Calu3 (cell line): ENCODE measurements at regions not wholly inside any gene's neighbourhood (a gene's known extent, or its start where the extent isn't known, plus 50 kb on each side); places are given as distances from the start of the nearest gene placed in this dataset.
A peak's percentile ranks its signal among the peaks of the same experiment; 100 is the strongest.
"Not testable (repeated sequence)": the region's sequence is repeated elsewhere in the genome, so short reads cannot be mapped to it uniquely, and the experiment has no call there.

Source experiments
- BruUV-seq: library from RNA; stranded (reverse); fragments of 400-500 nt; replicated peaks from 2 replicates; lab custom pipeline; 2021; lab: Mats Ljungman, UMichigan
- CTCF ChIA-PET: fragments of 300-600 bp; sonication (Branson Sonifier 250); formaldehyde crosslinking; loops from one replicate; lab custom pipeline; 2022; ENCODE audit warnings: antibody characterized with exemption; lab: Charles Lee
- DNase-seq: peaks from one replicate; pipeline ENCODE4 v3.0.0; 2022
- H3K27ac Mint-ChIP-seq: one replicate; pipeline ENCODE4 v1.8.0; 2022; ENCODE audit warnings: mixed read lengths; ENCODE audit not compliant: unreplicated experiment
- H3K27me3 Mint-ChIP-seq: one replicate; pipeline ENCODE4 v1.8.0; 2022; ENCODE audit warnings: mixed read lengths; ENCODE audit not compliant: unreplicated experiment
- H3K36me3 Mint-ChIP-seq: one replicate; pipeline ENCODE4 v1.8.0; 2022; ENCODE audit warnings: mild to moderate bottlenecking, moderate library complexity, mixed read lengths; ENCODE audit not compliant: insufficient read depth, unreplicated experiment
- H3K4me1 Mint-ChIP-seq: one replicate; pipeline ENCODE4 v1.8.0; 2022; ENCODE audit warnings: mild to moderate bottlenecking, low read depth, mixed read lengths; ENCODE audit not compliant: unreplicated experiment
- H3K4me3 Mint-ChIP-seq: one replicate; pipeline ENCODE4 v1.8.0; 2022; ENCODE audit warnings: mild to moderate bottlenecking, low read depth, moderate library complexity, mixed read lengths; ENCODE audit not compliant: unreplicated experiment
- H3K9me3 Mint-ChIP-seq: one replicate; pipeline ENCODE4 v1.8.0; 2022; ENCODE audit warnings: low read depth, mixed read lengths; ENCODE audit not compliant: unreplicated experiment
- intact Hi-C: fragments of 100-400 bp; cut with micrococcal nuclease; formaldehyde crosslinking; loops from one replicate; pipeline ENCODE4 v1.10.0; 2022; ENCODE audit not compliant: unreplicated experiment

DNA sequence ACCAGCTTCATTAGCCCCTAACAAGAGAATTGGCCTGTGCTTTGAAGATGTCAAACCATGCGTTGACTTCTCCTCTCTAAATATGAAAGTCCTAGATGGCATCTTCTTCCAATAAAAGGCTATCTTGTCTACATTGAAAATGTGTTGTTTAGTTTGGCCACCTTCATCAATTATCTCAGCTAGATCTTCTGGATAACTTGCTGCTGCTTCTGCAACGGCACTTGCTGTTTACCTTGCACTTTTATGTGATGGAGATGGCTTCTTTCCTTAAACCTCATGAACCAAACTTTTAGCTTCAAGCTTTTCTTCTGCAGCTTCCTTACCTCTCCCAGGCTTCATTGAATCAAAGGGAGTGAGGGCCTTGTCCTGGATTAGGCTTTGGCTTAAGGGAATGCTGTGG lies 58.6 kb upstream of the CSNK1E start:
- H3K4me3 Mint-ChIP-seq, H3K4me1 Mint-ChIP-seq, DNase-seq, H3K27ac Mint-ChIP-seq, intact Hi-C loops, BruUV-seq, CTCF ChIA-PET, H3K27me3 Mint-ChIP-seq: not testable (repeated sequence)
- Mint-ChIP-seq H3K36me3 (peaks cover 23% of the 10 kb centered on the region), H3K9me3 (peaks cover 11% of the 10 kb centered on the region)

GRCh38 chr22:38375005-38375404 lies 57.8 kb upstream of the CSNK1E start:
- H3K27me3 Mint-ChIP-seq, DNase-seq, BruUV-seq, H3K4me1 Mint-ChIP-seq, intact Hi-C loops, H3K27ac Mint-ChIP-seq, H3K4me3 Mint-ChIP-seq, CTCF ChIA-PET: not testable (repeated sequence)
- peaks cover 11% of the 10 kb centered on the region for H3K9me3 Mint-ChIP-seq
- peaks cover 23% of the 10 kb centered on the region for H3K36me3 Mint-ChIP-seq

DNA sequence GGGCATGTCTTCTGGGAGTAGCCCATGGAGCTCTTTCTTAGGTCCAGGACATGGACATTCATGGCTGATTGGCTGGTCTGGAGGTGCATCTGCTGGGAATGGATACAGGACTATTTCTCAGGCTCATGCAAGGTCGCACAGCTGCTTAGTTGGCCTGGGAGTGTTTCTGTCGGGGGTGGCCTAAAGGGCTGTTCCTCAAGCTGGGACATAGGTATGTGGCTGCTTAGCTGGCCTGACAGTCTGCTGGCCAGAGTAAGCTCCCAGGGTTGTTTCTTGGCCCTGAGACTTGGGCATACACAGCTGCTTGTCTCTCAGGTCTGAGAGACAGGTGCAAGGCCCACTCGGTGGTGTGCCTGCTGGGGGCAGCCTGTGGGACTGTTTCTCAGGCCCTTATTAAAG lies 57.2 kb upstream of the CSNK1E start:
- CTCF ChIA-PET, H3K4me1 Mint-ChIP-seq, intact Hi-C loops, H3K4me3 Mint-ChIP-seq, BruUV-seq, H3K27me3 Mint-ChIP-seq, DNase-seq, H3K27ac Mint-ChIP-seq: not testable (repeated sequence)
- H3K9me3 Mint-ChIP-seq: peaks cover 11% of the 10 kb centered on the region
- H3K36me3 Mint-ChIP-seq: peaks cover 20% of the 10 kb centered on the region

GRCh38 chr22:38373783-38374432 lies 56.7 kb upstream of the CSNK1E start:
- H3K27me3 Mint-ChIP-seq, intact Hi-C loops, CTCF ChIA-PET: not testable (repeated sequence)

GRCh38 chr22:38372665-38373064 lies 55.4 kb upstream of the CSNK1E start:
- H3K27ac Mint-ChIP-seq: peak overlapping the region; percentile 46
- BruUV-seq, H3K4me1 Mint-ChIP-seq, CTCF ChIA-PET, H3K27me3 Mint-ChIP-seq, intact Hi-C loops, H3K4me3 Mint-ChIP-seq, DNase-seq: not testable (repeated sequence)
- peaks cover 11% of the 10 kb centered on the region for H3K9me3 Mint-ChIP-seq
- peaks cover 19% of the 10 kb centered on the region for H3K36me3 Mint-ChIP-seq

More at GRCh38 chr22:38373783-38374432, 56.7 kb upstream of the CSNK1E start:
- not testable (repeated sequence) for DNase-seq, H3K27ac Mint-ChIP-seq, H3K4me1 Mint-ChIP-seq, BruUV-seq, H3K4me3 Mint-ChIP-seq
- H3K9me3 Mint-ChIP-seq: peaks cover 11% of the 10 kb centered on the region
- H3K36me3 Mint-ChIP-seq: peaks cover 19% of the 10 kb centered on the region

DNA sequence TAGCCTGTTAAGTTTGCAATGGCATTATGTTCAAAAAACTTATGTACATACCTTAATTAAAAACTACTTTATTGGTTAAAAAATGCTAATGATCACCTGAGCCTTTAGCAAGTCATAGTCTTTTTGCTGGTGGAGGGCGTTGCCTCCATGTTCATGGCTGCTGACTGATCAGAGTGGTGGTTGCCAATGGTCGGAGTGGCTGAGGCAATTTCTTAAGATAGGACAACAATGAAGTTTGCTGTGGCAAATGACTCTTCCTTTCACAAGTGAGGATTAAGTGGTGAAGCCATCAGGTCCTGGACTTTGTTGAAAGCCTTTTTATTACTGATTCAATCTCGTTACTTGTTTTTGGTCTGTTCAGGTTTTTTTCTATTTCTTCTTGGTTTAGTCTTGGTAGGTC lies 53.3 kb upstream of the CSNK1E start:
- BruUV-seq, CTCF ChIA-PET, H3K4me3 Mint-ChIP-seq, DNase-seq, H3K27ac Mint-ChIP-seq, H3K4me1 Mint-ChIP-seq, intact Hi-C loops, H3K27me3 Mint-ChIP-seq: not testable (repeated sequence)
- Mint-ChIP-seq H3K36me3 (peaks cover 19% of the 10 kb centered on the region), H3K9me3 (peaks cover 11% of the 10 kb centered on the region)

DNA sequence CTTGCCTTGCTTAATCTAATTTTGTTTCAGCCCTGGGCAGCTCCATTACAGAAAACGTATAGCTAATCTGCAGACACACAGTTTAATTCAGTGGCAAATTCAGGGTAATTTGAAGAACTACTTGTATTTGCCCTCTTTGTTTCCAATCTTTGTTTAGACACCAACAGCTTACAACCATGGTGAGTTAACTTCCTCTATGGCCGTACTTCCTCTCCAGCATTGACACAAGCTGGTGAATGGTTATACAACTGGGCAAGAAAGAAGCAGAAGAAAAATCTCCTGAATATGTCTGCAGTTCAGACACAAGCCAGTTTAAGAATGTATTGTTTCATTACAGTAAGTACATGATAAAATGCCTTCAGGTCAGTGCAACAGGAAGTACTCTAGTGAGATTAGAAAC lies 51.9 kb upstream of the CSNK1E start:
- intact Hi-C loops, BruUV-seq: not testable (repeated sequence)

More for the DNA sequence above, 51.9 kb upstream of the CSNK1E start:
- CTCF ChIA-PET, H3K4me3 Mint-ChIP-seq, DNase-seq, H3K27ac Mint-ChIP-seq, H3K27me3 Mint-ChIP-seq, H3K4me1 Mint-ChIP-seq: not testable (repeated sequence)
- Mint-ChIP-seq H3K36me3 (peaks cover 12% of the 10 kb centered on the region), H3K9me3 (peaks cover 13% of the 10 kb centered on the region)
